ENCODE measurements at regions not wholly inside any gene's neighbourhood (a gene's known extent, or its start where the extent isn't known, plus 50 kb on each side); places are given as distances from the start of the nearest gene placed in this dataset.

DNA sequence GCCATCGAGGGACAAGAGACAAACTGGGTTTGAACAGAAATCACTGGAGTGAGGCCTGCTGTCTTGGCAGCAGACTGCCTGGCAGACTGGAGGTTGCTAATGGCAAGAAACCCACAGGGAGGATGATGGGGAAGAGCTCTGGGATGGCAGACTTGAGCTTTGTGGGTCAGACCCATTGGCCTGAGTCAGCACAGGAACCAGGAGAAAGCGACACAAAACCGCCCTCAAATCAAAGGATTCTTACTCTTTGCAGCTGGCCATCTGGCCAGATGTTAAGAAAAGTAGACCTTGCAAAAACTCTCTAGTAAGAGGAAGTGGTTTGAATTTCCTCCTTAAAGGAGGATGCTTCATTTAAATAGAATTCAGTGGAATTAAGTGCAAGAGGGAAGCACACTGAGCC is 195.2 kb upstream of the JUN start:
- H3K9me3 ChIP-seq = no peaks in the 10 kb centered on the region
- H3K36me3 ChIP-seq = no peaks in the 10 kb centered on the region
- intact Hi-C loops (cut with DNase I) = no loop called here
- TF ChIP-seq, protein P1, sequence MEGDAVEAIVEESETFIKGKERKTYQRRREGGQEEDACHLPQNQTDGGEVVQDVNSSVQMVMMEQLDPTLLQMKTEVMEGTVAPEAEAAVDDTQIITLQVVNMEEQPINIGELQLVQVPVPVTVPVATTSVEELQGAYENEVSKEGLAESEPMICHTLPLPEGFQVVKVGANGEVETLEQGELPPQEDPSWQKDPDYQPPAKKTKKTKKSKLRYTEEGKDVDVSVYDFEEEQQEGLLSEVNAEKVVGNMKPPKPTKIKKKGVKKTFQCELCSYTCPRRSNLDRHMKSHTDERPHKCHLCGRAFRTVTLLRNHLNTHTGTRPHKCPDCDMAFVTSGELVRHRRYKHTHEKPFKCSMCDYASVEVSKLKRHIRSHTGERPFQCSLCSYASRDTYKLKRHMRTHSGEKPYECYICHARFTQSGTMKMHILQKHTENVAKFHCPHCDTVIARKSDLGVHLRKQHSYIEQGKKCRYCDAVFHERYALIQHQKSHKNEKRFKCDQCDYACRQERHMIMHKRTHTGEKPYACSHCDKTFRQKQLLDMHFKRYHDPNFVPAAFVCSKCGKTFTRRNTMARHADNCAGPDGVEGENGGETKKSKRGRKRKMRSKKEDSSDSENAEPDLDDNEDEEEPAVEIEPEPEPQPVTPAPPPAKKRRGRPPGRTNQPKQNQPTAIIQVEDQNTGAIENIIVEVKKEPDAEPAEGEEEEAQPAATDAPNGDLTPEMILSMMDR (IDR thresholded peaks at IDR 0.05) = no peak
- TF ChIP-seq POLR2A (IDR thresholded peaks at IDR 0.05) (no peak), POLR2AphosphoS5 (IDR thresholded peaks at IDR 0.05; ENCODE audit: insufficient read depth in 1 of 2, low read depth in 1 of 2) (no peak)
- H3K4me3 ChIP-seq = no peak overlapping the region
- H3K27me3 ChIP-seq = no peaks in the 10 kb centered on the region
- no peak overlapping the region for H3K27ac ChIP-seq
- peaks cover 20% of the 10 kb centered on the region for H3K4me1 ChIP-seq
- no peak for DNase-seq (ENCODE audit: extremely low spot score in 2 of 2)

DNA sequence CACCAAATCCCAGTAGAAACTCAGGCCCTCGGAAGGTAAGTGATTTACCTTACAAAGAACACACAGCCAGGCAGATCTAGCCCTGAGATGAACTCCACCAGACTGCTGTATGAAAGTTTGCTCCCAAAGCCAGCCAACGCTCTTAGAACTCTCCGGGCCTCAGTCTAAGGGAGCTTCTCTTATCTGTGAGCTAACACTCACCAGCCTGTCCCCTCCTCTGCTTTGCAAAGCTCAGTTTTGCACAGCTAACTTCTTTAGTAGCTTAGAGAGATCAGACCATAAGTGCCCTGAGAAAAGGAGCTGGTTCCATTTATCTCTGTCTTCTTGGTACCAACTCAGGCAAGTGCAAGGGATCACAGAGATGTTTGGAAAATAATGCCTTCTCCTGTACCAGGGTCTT is 195.8 kb upstream of the JUN start:
- H3K4me1 ChIP-seq = peaks cover 20% of the 10 kb centered on the region
- H3K27ac ChIP-seq = no peak overlapping the region
- no peak for TF ChIP-seq POLR2AphosphoS5 (IDR thresholded peaks at IDR 0.05; ENCODE audit: insufficient read depth in 1 of 2, low read depth in 1 of 2)
- TF ChIP-seq, protein P1 (IDR thresholded peaks at IDR 0.05) = no peak
- TF ChIP-seq POLR2A (IDR thresholded peaks at IDR 0.05) = no peak
- no peaks in the 10 kb centered on the region for H3K9me3 ChIP-seq
- no peaks in the 10 kb centered on the region for H3K27me3 ChIP-seq
- DNase-seq (ENCODE audit: extremely low spot score in 2 of 2) = no peak
- H3K4me3 ChIP-seq = no peak overlapping the region
- intact Hi-C loops (cut with DNase I) = no loop called here
- H3K36me3 ChIP-seq = no peaks in the 10 kb centered on the region

DNA sequence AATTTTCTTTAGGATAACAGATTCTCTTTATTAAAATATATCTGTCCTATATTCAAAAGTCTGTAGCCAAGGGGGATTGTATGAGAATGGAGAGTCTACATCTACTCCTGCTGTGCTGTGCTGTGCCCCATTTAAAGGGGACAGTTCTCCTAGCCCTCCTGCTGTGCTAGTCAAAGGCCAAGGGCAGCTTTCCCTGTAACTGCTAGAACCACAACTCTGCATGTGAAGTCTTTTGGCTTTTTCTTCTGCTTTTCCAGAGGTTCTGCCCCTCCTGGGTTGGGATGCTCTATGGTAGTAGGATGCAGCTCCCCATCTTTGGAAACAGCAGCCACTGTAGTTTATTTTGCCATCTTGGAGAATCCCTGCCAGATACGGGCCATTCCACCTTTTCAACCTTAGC is 197.5 kb upstream of the JUN start:
- peak in 1 of 2 donors; percentile 62 for DNase-seq (ENCODE audit: extremely low spot score in 2 of 2)
- no peak overlapping the region for H3K4me3 ChIP-seq
- H3K36me3 ChIP-seq = no peaks in the 10 kb centered on the region
- no peaks in the 10 kb centered on the region for H3K9me3 ChIP-seq
- peaks cover 20% of the 10 kb centered on the region for H3K4me1 ChIP-seq
- TF ChIP-seq, protein P1 (IDR thresholded peaks at IDR 0.05) = no peak
- no peak overlapping the region for H3K27ac ChIP-seq
- intact Hi-C loops (cut with DNase I) = no loop called here
- H3K27me3 ChIP-seq = no peaks in the 10 kb centered on the region

DNA sequence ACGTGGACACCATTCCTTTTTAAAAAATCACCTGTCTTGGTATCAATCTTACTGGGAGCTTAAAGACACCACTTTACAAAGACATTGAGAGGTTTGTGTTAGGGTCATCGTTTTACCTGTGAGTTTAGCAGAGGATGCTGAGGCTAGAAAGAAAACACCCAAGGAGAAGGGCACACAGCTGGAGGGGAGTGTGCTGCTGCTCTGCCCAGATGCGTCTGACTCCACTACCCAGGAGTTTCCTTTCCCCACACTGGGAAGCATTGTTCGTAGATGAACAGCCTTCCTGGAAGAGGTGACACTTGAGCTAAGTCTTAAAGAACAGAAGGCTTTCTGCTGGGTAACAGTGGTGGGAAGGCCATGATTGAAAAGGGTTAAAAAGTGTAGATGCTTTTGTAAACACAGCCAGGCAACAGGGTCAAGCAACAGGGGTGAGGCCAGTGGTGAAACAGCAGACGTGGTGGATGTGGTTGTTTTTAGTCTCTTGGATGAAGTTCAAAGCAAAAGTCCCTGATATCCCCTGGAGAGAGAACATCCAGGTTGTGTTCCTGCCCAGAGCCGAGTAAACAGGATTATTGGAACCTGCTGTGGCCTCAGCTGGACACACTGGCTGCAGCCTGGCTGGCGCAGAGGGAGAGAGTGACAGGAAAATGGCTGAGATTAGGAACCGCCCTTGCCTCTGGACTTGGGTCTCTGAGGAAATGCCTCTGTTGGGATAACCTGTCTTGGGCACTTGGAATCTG is 198.6 kb upstream of the JUN start:
- intact Hi-C loops (cut with DNase I) = no loop called here
- TF ChIP-seq, protein P1 (IDR thresholded peaks at IDR 0.05) = no peak
- TF ChIP-seq POLR2AphosphoS5 (IDR thresholded peaks at IDR 0.05; ENCODE audit: insufficient read depth in 1 of 2, low read depth in 1 of 2) = no peak
- TF ChIP-seq POLR2A (IDR thresholded peaks at IDR 0.05) = no peak
- Histone ChIP-seq H3K27me3 (no peaks in the 10 kb centered on the region), H3K4me3 (no peak overlapping the region), H3K36me3 (no peaks in the 10 kb centered on the region), H3K4me1 (peaks cover 20% of the 10 kb centered on the region), H3K27ac (peak overlapping the region; percentile 2), H3K9me3 (no peaks in the 10 kb centered on the region)
- DNase-seq (ENCODE audit: extremely low spot score in 2 of 2) = peak in 1 of 2 donors; percentile 78

DNA sequence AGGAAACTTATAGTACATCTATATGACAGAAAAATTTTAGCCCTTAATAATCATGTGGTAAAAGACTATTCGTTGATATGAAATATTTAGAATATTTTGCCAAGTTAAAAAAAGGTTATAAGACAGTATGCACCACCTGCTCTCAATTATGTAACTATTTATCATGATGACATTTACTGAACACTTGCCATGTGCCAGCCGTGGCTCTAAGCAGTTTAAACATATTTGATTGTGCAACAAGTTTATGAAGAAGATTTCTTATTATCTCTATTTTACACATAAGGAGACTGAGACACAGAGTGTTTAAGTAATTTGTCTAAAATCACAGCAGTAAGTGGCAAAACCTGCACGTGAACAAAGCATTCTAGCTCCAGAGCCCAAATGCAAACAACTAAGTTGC is 199.3 kb upstream of the JUN start:
- H3K4me1 ChIP-seq = peaks cover 20% of the 10 kb centered on the region
- TF ChIP-seq, protein P1 (IDR thresholded peaks at IDR 0.05) = no peak
- TF ChIP-seq POLR2AphosphoS5 (IDR thresholded peaks at IDR 0.05; ENCODE audit: insufficient read depth in 1 of 2, low read depth in 1 of 2) = no peak
- no peak for TF ChIP-seq POLR2A (IDR thresholded peaks at IDR 0.05)
- H3K27ac ChIP-seq = no peak overlapping the region
- no peaks in the 10 kb centered on the region for H3K9me3 ChIP-seq
- peak in 1 of 2 donors; percentile 40 for DNase-seq (ENCODE audit: extremely low spot score in 2 of 2)
- no peaks in the 10 kb centered on the region for H3K36me3 ChIP-seq
- no peak overlapping the region for H3K4me3 ChIP-seq
- intact Hi-C loops (cut with DNase I) = no loop called here
- H3K27me3 ChIP-seq = no peaks in the 10 kb centered on the region
